ENCODE measurements at regions not wholly inside any gene's neighbourhood (a gene's known extent, or its start where the extent isn't known, plus 50 kb on each side); places are given as distances from the start of the nearest gene placed in this dataset.

- TF ChIP-seq CTCF (IDR thresholded peaks at IDR 0.05) (no peak), POLR2A (IDR thresholded peaks at IDR 0.05) (no peak)
These were observed 91.0 kb upstream of the TMEM72 start for GRCh38 chr10:44820094-44820493.

All from body of pancreas (tissue), 4 donors.